Liver (tissue), 8 donors: ENCODE measurements at regions not wholly inside any gene's neighbourhood (a gene's known extent, or its start where the extent isn't known, plus 50 kb on each side); places are given as distances from the start of the nearest gene placed in this dataset.

ENCODE experiments used
- DNase-seq: peaks from one replicate; pipeline ENCODE4 v3.0.0-alpha.2; 2017; ENCODE audit warnings: low spot score
- H3K27ac ChIP-seq, 2 donors: one replicate each; pipeline ENCODE4 v1.7.0; 2013; ENCODE audit warnings: inconsistent platforms in 2 of 2, low read length in 2 of 2, control low read depth in 1 of 2, low read depth in 1 of 2, mild to moderate bottlenecking in 1 of 2
- H3K27me3 ChIP-seq, 4 donors: one replicate each; pipeline versions ENCODE4 v1.6.1 to v1.7.0; 2013; ENCODE audit warnings: low read length in 3 of 4, inconsistent platforms in 1 of 4, mild to moderate bottlenecking in 1 of 4, moderate library complexity in 1 of 4; ENCODE audit not compliant: control insufficient read depth in 4 of 4, insufficient read depth in 4 of 4
- H3K36me3 ChIP-seq, 4 donors: one replicate each; pipeline versions ENCODE4 v1.6.1 to v1.7.0; 2013; ENCODE audit warnings: low read length in 3 of 4, mild to moderate bottlenecking in 3 of 4, low read depth in 1 of 4, moderate library complexity in 1 of 4; ENCODE audit not compliant: control insufficient read depth in 4 of 4, insufficient read depth in 3 of 4
- H3K4me1 ChIP-seq, 4 donors: one replicate each; pipeline versions ENCODE4 v1.6.1 to v1.7.0; 2013; ENCODE audit warnings: low read length in 3 of 4, mild to moderate bottlenecking in 3 of 4, moderate library complexity in 1 of 4; ENCODE audit not compliant: control insufficient read depth in 4 of 4, insufficient read depth in 4 of 4
- H3K4me3 ChIP-seq, 3 donors: one replicate each; pipeline versions ENCODE4 v1.6.1 to v1.7.0; 2013; ENCODE audit warnings: low read length in 3 of 3, control low read depth in 1 of 3, low read depth in 1 of 3, mild to moderate bottlenecking in 1 of 3
- H3K9ac ChIP-seq, 2 donors: one replicate each; pipeline ENCODE4 v1.7.0; 2013; ENCODE audit warnings: low read length in 2 of 2, mild to moderate bottlenecking in 2 of 2, moderate library complexity in 2 of 2, control low read depth in 1 of 2, low read depth in 1 of 2
- H3K9me3 ChIP-seq, 4 donors: one replicate each; pipeline versions ENCODE4 v1.6.1 to v1.7.0; 2013; ENCODE audit warnings: low read length in 3 of 4; ENCODE audit not compliant: control insufficient read depth in 4 of 4
- EGR1 ChIP-seq, 2 donors: IDR thresholded peaks; 2 replicates each; pipeline ENCODE4 v1.6.1; 2016 to 2018; ENCODE audit warnings: antibody characterized with exemption in 2 of 2, low read depth in 2 of 2
- FOXA1 ChIP-seq: IDR thresholded peaks from 2 replicates; pipeline ENCODE4 v1.6.1; 2016; ENCODE audit warnings: antibody characterized with exemption
- FOXA2 ChIP-seq: IDR thresholded peaks from 2 replicates; pipeline ENCODE4 v1.6.1; 2016; ENCODE audit warnings: antibody characterized with exemption
- HNF4A ChIP-seq, 2 donors: conservative IDR thresholded peaks; 2 replicates each; pipeline ENCODE4 v1.6.1; 2016; ENCODE audit warnings: antibody characterized with exemption in 2 of 2, mild to moderate bottlenecking in 2 of 2
- HNF4G ChIP-seq: IDR thresholded peaks from 2 replicates; pipeline ENCODE4 v1.6.1; 2016; ENCODE audit warnings: antibody characterized with exemption
- JUND ChIP-seq, 2 donors: IDR thresholded peaks; 2 replicates each; pipeline ENCODE4 v1.6.1; 2016; ENCODE audit warnings: antibody characterized with exemption in 2 of 2
- NR2F2 ChIP-seq: IDR thresholded peaks from 2 replicates; pipeline ENCODE4 v1.6.1; 2016; ENCODE audit warnings: antibody characterized with exemption
- RAD21 ChIP-seq, 2 donors: IDR thresholded peaks; 2 replicates each; pipeline ENCODE4 v1.6.1; 2016; ENCODE audit warnings: antibody characterized with exemption in 2 of 2, mild to moderate bottlenecking in 2 of 2
- RXRA ChIP-seq, 2 donors: IDR thresholded peaks; 2 replicates each; pipeline ENCODE4 v1.6.1; 2017 to 2018; ENCODE audit warnings: antibody characterized with exemption in 2 of 2, mild to moderate bottlenecking in 1 of 2
- SP1 ChIP-seq: IDR thresholded peaks from 2 replicates; pipeline ENCODE4 v1.6.1; 2018; ENCODE audit warnings: antibody characterized with exemption, mild to moderate bottlenecking
- TAF1 ChIP-seq: conservative IDR thresholded peaks from 2 replicates; pipeline ENCODE4 v1.6.1; 2016; ENCODE audit warnings: antibody characterized with exemption, mild to moderate bottlenecking
- YY1 ChIP-seq: IDR thresholded peaks from 2 replicates; pipeline ENCODE4 v1.6.1; 2016; ENCODE audit warnings: antibody characterized with exemption, mild to moderate bottlenecking
- WGBS: extraction: QIAGEN DNeasy Blood & Tissue Kit; methylation state at CpG from one replicate; pipeline ENCODE4 v1.1.7; 2013; 5-methylcytosine and 5-hydroxymethylcytosine counted together
- TF ChIP-seq, protein P1 (sequence below): IDR thresholded peaks from 2 replicates; pipeline ENCODE4 v1.6.1; 2016; ENCODE audit warnings: antibody characterized with exemption, mild to moderate bottlenecking
- TF ChIP-seq, protein P2 (sequence below): IDR thresholded peaks from 2 replicates; pipeline ENCODE4 v1.6.1; 2016; ENCODE audit warnings: antibody characterized with exemption
- TF ChIP-seq, protein P3 (sequence below): IDR thresholded peaks from 2 replicates; pipeline ENCODE4 v1.6.1; 2016; ENCODE audit warnings: antibody characterized with exemption
- TF ChIP-seq, protein P4 (sequence below): fragments of 150-350 bp; IDR thresholded peaks from 2 replicates; pipeline ENCODE4 v1.5.1; 2017; ENCODE audit warnings: improper control_type of control experiment, low read depth, low read length; ENCODE audit not compliant: missing input control
- TF ChIP-seq, protein P5 (sequence below): IDR thresholded peaks from 2 replicates; pipeline ENCODE4 v1.6.1; 2016; ENCODE audit warnings: antibody characterized with exemption
- donor health status: healthy.
- donor health status: healthy.
- donor health status: healthy.
- donor health status: healthy.
- donor health status: healthy.

DNA sequence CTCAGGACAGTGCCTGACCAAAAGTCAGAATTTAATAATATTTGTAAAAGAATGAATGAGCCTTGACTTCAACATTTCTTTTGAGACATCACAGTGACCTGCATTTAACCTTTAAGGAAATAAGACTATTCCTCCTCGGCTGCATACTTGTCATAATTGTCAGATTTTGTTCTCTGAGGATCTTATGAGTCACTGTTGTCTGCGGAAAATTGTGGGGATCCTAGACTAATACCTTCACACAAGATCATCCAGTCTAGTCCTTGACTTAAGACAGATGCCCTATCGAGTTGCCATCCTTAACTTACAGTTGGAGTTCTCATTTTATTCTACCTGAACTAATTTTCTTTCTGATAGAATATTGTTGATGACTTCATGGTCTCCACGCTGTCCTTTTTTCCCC, 198.4 kb downstream of the DLEU7 start:
- TF ChIP-seq EGR1 (IDR thresholded peaks at IDR 0.05; ENCODE audit: low read depth in 2 of 2) (no peak), FOXA2 (no peak), NR2F2 (no peak)
- Histone ChIP-seq H3K4me3 (no peak overlapping the region), H3K9ac (no peak overlapping the region), H3K9me3 (no peaks in the 10 kb centered on the region), H3K27ac (no peak overlapping the region), H3K4me1 (no peaks in the 10 kb centered on the region), H3K36me3 (no peaks in the 10 kb centered on the region), H3K27me3 (no peaks in the 10 kb centered on the region)
- WGBS: 82% methylated on average over 4 of the region's 4 CpGs
- no peak for DNase-seq

DNA sequence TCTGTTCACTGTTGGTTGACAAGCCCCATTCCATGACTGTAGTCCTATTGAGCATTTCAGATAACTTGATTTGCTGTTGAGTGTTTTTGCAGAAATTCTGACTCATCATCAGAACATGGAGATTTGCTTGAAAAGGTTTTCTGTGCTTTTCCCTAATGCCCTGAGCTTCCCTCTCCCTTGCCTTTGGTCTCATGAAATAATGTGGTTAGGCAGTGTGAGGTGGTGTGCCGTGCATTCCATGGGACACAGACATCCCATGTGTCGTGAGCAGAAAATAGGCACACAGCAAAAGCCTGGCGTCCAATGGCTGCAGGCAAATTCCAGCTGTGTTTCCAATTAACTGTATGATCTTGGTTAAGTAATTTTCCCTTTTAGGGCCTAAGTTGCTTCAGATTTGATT, 197.4 kb downstream of the DLEU7 start:
- DNase-seq: no peak
- Histone ChIP-seq H3K9ac (no peak overlapping the region), H3K9me3 (no peaks in the 10 kb centered on the region), H3K36me3 (no peaks in the 10 kb centered on the region), H3K4me3 (no peak overlapping the region), H3K27me3 (no peaks in the 10 kb centered on the region), H3K27ac (no peak overlapping the region), H3K4me1 (no peaks in the 10 kb centered on the region)
- 97% methylated on average over 3 of the region's 3 CpGs for WGBS
- TF ChIP-seq RAD21 (IDR thresholded peaks at IDR 0.05) (no peak), TAF1 (no peak), FOXA1 (no peak), YY1 (no peak)

DNA sequence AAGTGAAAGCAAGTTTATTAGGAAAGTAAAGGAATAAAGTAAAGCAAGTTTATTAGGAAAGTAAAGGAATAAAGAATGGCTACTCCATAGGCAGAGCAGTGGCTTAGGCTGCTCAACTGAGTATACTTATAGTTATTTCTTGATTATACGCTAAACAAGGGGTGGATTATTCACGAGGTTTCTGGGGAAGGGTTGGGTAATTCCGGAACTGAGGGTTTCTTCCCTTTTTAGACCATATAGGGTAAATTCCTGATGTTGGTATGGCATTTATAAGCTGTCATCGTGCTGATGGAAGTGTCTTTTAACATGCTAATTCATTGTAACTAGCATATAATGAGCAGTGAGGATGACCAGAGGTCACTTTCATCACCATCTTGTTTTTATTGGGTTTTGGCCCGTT, 194.3 kb downstream of the DLEU7 start:
- H3K36me3 ChIP-seq: no peaks in the 10 kb centered on the region
- no peaks in the 10 kb centered on the region for H3K9me3 ChIP-seq
- DNase-seq: no peak
- no peak for TF ChIP-seq HNF4G
- no peak for TF ChIP-seq TAF1
- TF ChIP-seq EGR1 (IDR thresholded peaks at IDR 0.05; ENCODE audit: low read depth in 2 of 2): no peak
- TF ChIP-seq, protein P1, sequence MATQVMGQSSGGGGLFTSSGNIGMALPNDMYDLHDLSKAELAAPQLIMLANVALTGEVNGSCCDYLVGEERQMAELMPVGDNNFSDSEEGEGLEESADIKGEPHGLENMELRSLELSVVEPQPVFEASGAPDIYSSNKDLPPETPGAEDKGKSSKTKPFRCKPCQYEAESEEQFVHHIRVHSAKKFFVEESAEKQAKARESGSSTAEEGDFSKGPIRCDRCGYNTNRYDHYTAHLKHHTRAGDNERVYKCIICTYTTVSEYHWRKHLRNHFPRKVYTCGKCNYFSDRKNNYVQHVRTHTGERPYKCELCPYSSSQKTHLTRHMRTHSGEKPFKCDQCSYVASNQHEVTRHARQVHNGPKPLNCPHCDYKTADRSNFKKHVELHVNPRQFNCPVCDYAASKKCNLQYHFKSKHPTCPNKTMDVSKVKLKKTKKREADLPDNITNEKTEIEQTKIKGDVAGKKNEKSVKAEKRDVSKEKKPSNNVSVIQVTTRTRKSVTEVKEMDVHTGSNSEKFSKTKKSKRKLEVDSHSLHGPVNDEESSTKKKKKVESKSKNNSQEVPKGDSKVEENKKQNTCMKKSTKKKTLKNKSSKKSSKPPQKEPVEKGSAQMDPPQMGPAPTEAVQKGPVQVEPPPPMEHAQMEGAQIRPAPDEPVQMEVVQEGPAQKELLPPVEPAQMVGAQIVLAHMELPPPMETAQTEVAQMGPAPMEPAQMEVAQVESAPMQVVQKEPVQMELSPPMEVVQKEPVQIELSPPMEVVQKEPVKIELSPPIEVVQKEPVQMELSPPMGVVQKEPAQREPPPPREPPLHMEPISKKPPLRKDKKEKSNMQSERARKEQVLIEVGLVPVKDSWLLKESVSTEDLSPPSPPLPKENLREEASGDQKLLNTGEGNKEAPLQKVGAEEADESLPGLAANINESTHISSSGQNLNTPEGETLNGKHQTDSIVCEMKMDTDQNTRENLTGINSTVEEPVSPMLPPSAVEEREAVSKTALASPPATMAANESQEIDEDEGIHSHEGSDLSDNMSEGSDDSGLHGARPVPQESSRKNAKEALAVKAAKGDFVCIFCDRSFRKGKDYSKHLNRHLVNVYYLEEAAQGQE: no peak
- TF ChIP-seq, protein P2, sequence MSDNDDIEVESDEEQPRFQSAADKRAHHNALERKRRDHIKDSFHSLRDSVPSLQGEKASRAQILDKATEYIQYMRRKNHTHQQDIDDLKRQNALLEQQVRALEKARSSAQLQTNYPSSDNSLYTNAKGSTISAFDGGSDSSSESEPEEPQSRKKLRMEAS: no peak
- no peak for TF ChIP-seq HNF4A (conservative IDR thresholded peaks at IDR 0.05)
- no peak for TF ChIP-seq JUND (IDR thresholded peaks at IDR 0.05)
- no peak for TF ChIP-seq FOXA1
- TF ChIP-seq SP1: no peak
- TF ChIP-seq NR2F2: no peak
- TF ChIP-seq, protein P3, sequence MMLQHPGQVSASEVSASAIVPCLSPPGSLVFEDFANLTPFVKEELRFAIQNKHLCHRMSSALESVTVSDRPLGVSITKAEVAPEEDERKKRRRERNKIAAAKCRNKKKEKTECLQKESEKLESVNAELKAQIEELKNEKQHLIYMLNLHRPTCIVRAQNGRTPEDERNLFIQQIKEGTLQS: no peak
- TF ChIP-seq, protein P4, sequence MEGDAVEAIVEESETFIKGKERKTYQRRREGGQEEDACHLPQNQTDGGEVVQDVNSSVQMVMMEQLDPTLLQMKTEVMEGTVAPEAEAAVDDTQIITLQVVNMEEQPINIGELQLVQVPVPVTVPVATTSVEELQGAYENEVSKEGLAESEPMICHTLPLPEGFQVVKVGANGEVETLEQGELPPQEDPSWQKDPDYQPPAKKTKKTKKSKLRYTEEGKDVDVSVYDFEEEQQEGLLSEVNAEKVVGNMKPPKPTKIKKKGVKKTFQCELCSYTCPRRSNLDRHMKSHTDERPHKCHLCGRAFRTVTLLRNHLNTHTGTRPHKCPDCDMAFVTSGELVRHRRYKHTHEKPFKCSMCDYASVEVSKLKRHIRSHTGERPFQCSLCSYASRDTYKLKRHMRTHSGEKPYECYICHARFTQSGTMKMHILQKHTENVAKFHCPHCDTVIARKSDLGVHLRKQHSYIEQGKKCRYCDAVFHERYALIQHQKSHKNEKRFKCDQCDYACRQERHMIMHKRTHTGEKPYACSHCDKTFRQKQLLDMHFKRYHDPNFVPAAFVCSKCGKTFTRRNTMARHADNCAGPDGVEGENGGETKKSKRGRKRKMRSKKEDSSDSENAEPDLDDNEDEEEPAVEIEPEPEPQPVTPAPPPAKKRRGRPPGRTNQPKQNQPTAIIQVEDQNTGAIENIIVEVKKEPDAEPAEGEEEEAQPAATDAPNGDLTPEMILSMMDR: no peak
- TF ChIP-seq RXRA (IDR thresholded peaks at IDR 0.05): no peak
- TF ChIP-seq YY1: no peak
- TF ChIP-seq, protein P5, sequence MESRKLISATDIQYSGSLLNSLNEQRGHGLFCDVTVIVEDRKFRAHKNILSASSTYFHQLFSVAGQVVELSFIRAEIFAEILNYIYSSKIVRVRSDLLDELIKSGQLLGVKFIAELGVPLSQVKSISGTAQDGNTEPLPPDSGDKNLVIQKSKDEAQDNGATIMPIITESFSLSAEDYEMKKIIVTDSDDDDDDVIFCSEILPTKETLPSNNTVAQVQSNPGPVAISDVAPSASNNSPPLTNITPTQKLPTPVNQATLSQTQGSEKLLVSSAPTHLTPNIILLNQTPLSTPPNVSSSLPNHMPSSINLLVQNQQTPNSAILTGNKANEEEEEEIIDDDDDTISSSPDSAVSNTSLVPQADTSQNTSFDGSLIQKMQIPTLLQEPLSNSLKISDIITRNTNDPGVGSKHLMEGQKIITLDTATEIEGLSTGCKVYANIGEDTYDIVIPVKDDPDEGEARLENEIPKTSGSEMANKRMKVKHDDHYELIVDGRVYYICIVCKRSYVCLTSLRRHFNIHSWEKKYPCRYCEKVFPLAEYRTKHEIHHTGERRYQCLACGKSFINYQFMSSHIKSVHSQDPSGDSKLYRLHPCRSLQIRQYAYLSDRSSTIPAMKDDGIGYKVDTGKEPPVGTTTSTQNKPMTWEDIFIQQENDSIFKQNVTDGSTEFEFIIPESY: no peak
- H3K4me1 ChIP-seq: no peaks in the 10 kb centered on the region
- no peak overlapping the region for H3K9ac ChIP-seq
- no peak overlapping the region for H3K4me3 ChIP-seq
- H3K27ac ChIP-seq: no peak overlapping the region
- WGBS: 83% methylated on average over 5 of the region's 5 CpGs
- no peaks in the 10 kb centered on the region for H3K27me3 ChIP-seq
